Endothelial cell of umbilical vein (primary cell): ENCODE measurements at regions not wholly inside any gene's neighbourhood (a gene's known extent, or its start where the extent isn't known, plus 50 kb on each side); places are given as distances from the start of the nearest gene placed in this dataset.

Experiments
- BruUV-seq: library from RNA; stranded (reverse); fragments of 400-500 nt; replicated peaks from 2 replicates; lab custom pipeline; 2021; lab: Mats Ljungman, UMichigan
- CTCF ChIA-PET: fragments of 300-600, 350-600 bp; sonication (Branson Sonifier 250); formaldehyde crosslinking; loops from one replicate; lab custom pipeline; 2021; ENCODE audit warnings: antibody characterized with exemption, inconsistent platforms; lab: Charles Lee
- POLR2A ChIA-PET: fragments of 300-600, 350-600 bp; sonication (Branson Sonifier 250); formaldehyde crosslinking; loops from one replicate; lab custom pipeline; 2021; ENCODE audit warnings: antibody characterized with exemption, inconsistent platforms; lab: Charles Lee
- DNase-seq: peaks from one replicate; pipeline ENCODE4 v3.0.0-alpha.2; 2011; ENCODE audit warnings: low read depth, low spot score
- FAIRE-seq: peaks from 2 replicates; lab custom pipeline; 2011; peaks lifted over from hg19 to GRCh38; lab: Jason Lieb, UNC
- H2AFZ ChIP-seq: 2 replicates; pipeline ENCODE4 v1.6.0; 2012; ENCODE audit warnings: low read depth, low read length, control low read depth, inconsistent platforms
- H3K27ac ChIP-seq: 2 replicates; pipeline ENCODE4 v1.5.1; 2011; ENCODE audit warnings: low read depth, mild to moderate bottlenecking, control low read depth, low read length, moderate library complexity; ENCODE audit not compliant: insufficient read depth
- H3K27me3 ChIP-seq, 2 experiments: 2 replicates each; pipeline versions ENCODE4 v1.6.0 to v1.6.1; 2011; ENCODE audit warnings: low read length in 2 of 2, mixed read lengths in 1 of 2; ENCODE audit not compliant: control insufficient read depth in 2 of 2, insufficient read depth in 2 of 2
- H3K36me3 ChIP-seq, 2 experiments: 2 replicates in 1 of 2; 3 replicates in 1 of 2; pipeline ENCODE4 v1.5.1; 2011; ENCODE audit warnings: low read length in 2 of 2, mild to moderate bottlenecking in 1 of 2, moderate library complexity in 1 of 2; ENCODE audit not compliant: control insufficient read depth in 2 of 2, insufficient read depth in 2 of 2; ENCODE audit errors: extremely low read depth in 1 of 2
- H3K4me1 ChIP-seq: 3 replicates; pipeline ENCODE4 v1.5.1; 2011; ENCODE audit warnings: mild to moderate bottlenecking, low read length; ENCODE audit not compliant: control insufficient read depth, insufficient read depth; ENCODE audit errors: extremely low read depth
- H3K4me2 ChIP-seq: 2 replicates; pipeline ENCODE4 v1.6.1; 2011; ENCODE audit warnings: low read length, control low read depth, mixed read lengths; ENCODE audit not compliant: insufficient read depth
- H3K4me3 ChIP-seq, 3 experiments: fragments of 200-600 bp in 1 of 3; sonication (generic), shearing (Covaris generic) in 1 of 3; replicated peaks in 1 of 3; 2 replicates each; pipeline ENCODE4 v1.5.1; 2011 to 2016; ENCODE audit warnings: control low read depth in 3 of 3, low read length in 3 of 3, mild to moderate bottlenecking in 2 of 3, inconsistent platforms in 1 of 3, low read depth in 1 of 3, moderate library complexity in 1 of 3; ENCODE audit not compliant: insufficient read depth in 1 of 3
- H3K79me2 ChIP-seq: 2 replicates; pipeline ENCODE4 v1.6.0; 2012; ENCODE audit warnings: low read length, inconsistent platforms; ENCODE audit not compliant: control insufficient read depth, insufficient read depth
- H3K9ac ChIP-seq: replicated peaks from 2 replicates; pipeline ENCODE3; 2011; ENCODE audit warnings: low read length, control low read depth; ENCODE audit not compliant: insufficient read depth; ENCODE audit errors: extremely low read depth
- H3K9me1 ChIP-seq: replicated peaks from 3 replicates; pipeline ENCODE4 v1.6.0; 2011; ENCODE audit warnings: mild to moderate bottlenecking, low read length; ENCODE audit not compliant: control insufficient read depth, insufficient read depth; ENCODE audit errors: extremely low read depth
- H3K9me3 ChIP-seq: replicated peaks from 2 replicates; pipeline ENCODE4 v1.5.1; 2012; ENCODE audit warnings: low read length, inconsistent platforms; ENCODE audit not compliant: control insufficient read depth, insufficient read depth
- H4K20me1 ChIP-seq: replicated peaks from 2 replicates; pipeline ENCODE3; 2011; ENCODE audit warnings: mild to moderate bottlenecking, low read length; ENCODE audit not compliant: control insufficient read depth, insufficient read depth; ENCODE audit errors: extremely low read depth
- CTCF ChIP-seq, 2 donors: IDR thresholded peaks; 1 replicate in 1 of 2; 2 replicates in 1 of 2; pipeline ENCODE4 v1.5.1; 2011; ENCODE audit warnings: low read length in 2 of 2, mild to moderate bottlenecking in 2 of 2, moderate library complexity in 2 of 2, control low read depth in 1 of 2, inconsistent platforms in 1 of 2, low read depth in 1 of 2; ENCODE audit not compliant: insufficient read depth in 1 of 2; ENCODE audit errors: extremely low read depth in 1 of 2
- EZH2 ChIP-seq: IDR thresholded peaks from 2 replicates; pipeline ENCODE4 v1.6.1; 2012; ENCODE audit warnings: borderline replicate concordance, low read depth, mild to moderate bottlenecking, moderate library complexity, low read length, inconsistent platforms; ENCODE audit not compliant: severe bottlenecking
- FOS ChIP-seq: IDR thresholded peaks from 2 replicates; pipeline ENCODE4 v1.6.1; 2011; ENCODE audit warnings: mild to moderate bottlenecking, low read length, moderate library complexity, borderline replicate concordance; ENCODE audit not compliant: insufficient read depth
- GATA2 ChIP-seq: IDR thresholded peaks from 2 replicates; pipeline ENCODE4 v1.7.0; 2011; ENCODE audit warnings: low read depth, mild to moderate bottlenecking, moderate library complexity, mixed read lengths, low read length; ENCODE audit not compliant: insufficient read length, insufficient read depth
- JUN ChIP-seq: IDR thresholded peaks from 2 replicates; pipeline ENCODE4 v1.6.1; 2011; ENCODE audit warnings: borderline replicate concordance, low read depth; ENCODE audit not compliant: insufficient read length, insufficient read depth
- MAX ChIP-seq: IDR thresholded peaks from 2 replicates; pipeline ENCODE4 v1.6.1; 2011; ENCODE audit not compliant: insufficient read depth, insufficient read length
- MYC ChIP-seq: IDR thresholded peaks from one replicate; pipeline ENCODE4 v1.6.1; 2011; ENCODE audit warnings: mild to moderate bottlenecking, low read depth, low read length
- POLR2A ChIP-seq: IDR thresholded peaks from 2 replicates; pipeline ENCODE4 v1.6.1; 2012; ENCODE audit warnings: low read depth, mild to moderate bottlenecking, control low read depth, low read length
- POLR2AphosphoS5 ChIP-seq: IDR thresholded peaks from 2 replicates; pipeline ENCODE4 v1.6.1; 2012; ENCODE audit warnings: low read depth, mild to moderate bottlenecking, control low read depth, low read length, moderate library complexity; ENCODE audit not compliant: insufficient read depth
- dilution Hi-C: fragments of 300-500 bp; cut with MboI; formaldehyde crosslinking; loops from one replicate; pipeline ENCODE4 v1.15.0; 2019; ENCODE audit warnings: low sequenced_read_pairs; ENCODE audit not compliant: extremely low pct_ligation_motif_present
- intact Hi-C: fragments of 100-400 bp; cut with micrococcal nuclease; formaldehyde crosslinking; loops from one replicate; pipeline ENCODE4 v1.10.0; 2022

GRCh38 chr16:35173295-35173694 lies 1713.9 kb downstream of the TP53TG3F start:
- Histone ChIP-seq H3K9ac (no peak overlapping the region), H2AFZ (no peak overlapping the region), H3K27me3 (no peaks in the 10 kb centered on the region), H3K9me3 (peaks cover 3% of the 10 kb centered on the region), H3K4me3 (no peak overlapping the region), H3K79me2 (no peaks in the 10 kb centered on the region), H3K4me1 (no peaks in the 10 kb centered on the region), H3K36me3 (no peaks in the 10 kb centered on the region), H3K9me1 (no peaks in the 10 kb centered on the region), H3K27ac (no peak overlapping the region), H3K4me2 (no peak overlapping the region), H4K20me1 (no peaks in the 10 kb centered on the region)
- intact Hi-C loops: no loop called here
- no TSS peak for BruUV-seq
- no peak for DNase-seq
- no peak for FAIRE-seq
- POLR2A ChIA-PET: no interaction called here
- dilution Hi-C loops: no loop called here
- TF ChIP-seq CTCF (IDR thresholded peaks at IDR 0.05; ENCODE audit: extremely low read depth in 1 of 2, insufficient read depth in 1 of 2, low read depth in 1 of 2, low read length in 2 of 2): no peak
- TF ChIP-seq FOS: no peak
- no peak for TF ChIP-seq POLR2AphosphoS5
- TF ChIP-seq GATA2: no peak
- TF ChIP-seq POLR2A: no peak
- TF ChIP-seq MAX: no peak
- no peak for TF ChIP-seq MYC
- no peak for TF ChIP-seq JUN
- no peak for TF ChIP-seq EZH2
- CTCF ChIA-PET: no interaction called here
